Urothelium cell line (cell line): ENCODE measurements at regions not wholly inside any gene's neighbourhood (a gene's known extent, or its start where the extent isn't known, plus 50 kb on each side); places are given as distances from the start of the nearest gene placed in this dataset.
A peak's percentile ranks its signal among the peaks of the same experiment; 100 is the strongest.

ENCODE experiments used
- DNase-seq: peaks from one replicate; pipeline ENCODE4 v3.0.0; 2011; ENCODE audit warnings: low spot score, mixed read lengths
- FAIRE-seq: peaks from 2 replicates; lab custom pipeline; 2011; peaks lifted over from hg19 to GRCh38; lab: Jason Lieb, UNC

GRCh38 chr6:1202201-1202600 lies 109.7 kb upstream of the FOXQ1 start:
- DNase-seq (no peak), FAIRE-seq (no peak)

GRCh38 chr6:1201547-1202200 lies 110.2 kb upstream of the FOXQ1 start:
- DNase-seq (no peak), FAIRE-seq (no peak)

- peak; percentile 59 for DNase-seq
- peak; percentile 67 for FAIRE-seq
Measured at GRCh38 chr6:1200409-1201101, 111.3 kb upstream of the FOXQ1 start.

- FAIRE-seq = no peak
- no peak for DNase-seq
Measured at GRCh38 chr6:1200081-1200408, 111.9 kb upstream of the FOXQ1 start.

GRCh38 chr6:1197309-1197708 lies 114.6 kb upstream of the FOXQ1 start:
- FAIRE-seq = no peak
- no peak for DNase-seq

- no peak for FAIRE-seq
Measured at GRCh38 chr6:1191141-1191630, 120.7 kb upstream of the FOXQ1 start.

GRCh38 chr6:1190366-1190765 lies 121.5 kb upstream of the FOXQ1 start:
- peak; percentile 73 for DNase-seq
- FAIRE-seq = no peak

More at GRCh38 chr6:1191141-1191630, 120.7 kb upstream of the FOXQ1 start:
- no peak for DNase-seq

GRCh38 chr6:1188199-1188598 lies 123.7 kb upstream of the FOXQ1 start:
- no peak for DNase-seq
- FAIRE-seq = no peak

- FAIRE-seq (no peak), DNase-seq (no peak)
Measured at GRCh38 chr6:1187293-1188131, 124.4 kb upstream of the FOXQ1 start.

GRCh38 chr6:1184318-1184717 lies 127.6 kb upstream of the FOXQ1 start:
- FAIRE-seq (no peak), DNase-seq (no peak)

- no peak for FAIRE-seq
Measured at GRCh38 chr6:1182722-1183521, 129.0 kb upstream of the FOXQ1 start.

GRCh38 chr6:1181939-1182605 lies 129.8 kb upstream of the FOXQ1 start:
- no peak for DNase-seq
- FAIRE-seq = no peak

More at GRCh38 chr6:1182722-1183521, 129.0 kb upstream of the FOXQ1 start:
- no peak for DNase-seq

- FAIRE-seq = no peak
- DNase-seq = no peak
Measured at GRCh38 chr6:1179571-1180459, 132.1 kb upstream of the FOXQ1 start.

GRCh38 chr6:1178590-1178989 lies 133.3 kb upstream of the FOXQ1 start:
- no peak for DNase-seq
- no peak for FAIRE-seq

GRCh38 chr6:1176567-1176966 lies 135.3 kb upstream of the FOXQ1 start:
- FAIRE-seq (no peak), DNase-seq (no peak)

- FAIRE-seq = no peak
- no peak for DNase-seq
Measured at GRCh38 chr6:1175877-1176276, 136.0 kb upstream of the FOXQ1 start.

- DNase-seq = no peak
- FAIRE-seq = no peak
Measured at GRCh38 chr6:1170794-1171193, 141.1 kb upstream of the FOXQ1 start.

GRCh38 chr6:1164600-1164999 lies 147.3 kb upstream of the FOXQ1 start:
- FAIRE-seq = no peak
- no peak for DNase-seq

- no peak for FAIRE-seq
- DNase-seq = no peak
Measured at GRCh38 chr6:1163501-1163900, 148.4 kb upstream of the FOXQ1 start.
